Colonic mucosa (tissue), 4 donors: ENCODE measurements at regions not wholly inside any gene's neighbourhood (a gene's known extent, or its start where the extent isn't known, plus 50 kb on each side); places are given as distances from the start of the nearest gene placed in this dataset.

Experiments
- DNase-seq: peaks from one replicate; pipeline ENCODE4 v3.0.0-alpha.2; 2020
- H3K27ac ChIP-seq: fragments of 200-600 bp; one replicate; pipeline ENCODE4 v1.8.0; 2021
- H3K27me3 ChIP-seq: fragments of 200-600 bp; one replicate; pipeline ENCODE4 v1.8.0; 2021
- H3K36me3 ChIP-seq: fragments of 200-600 bp; one replicate; pipeline ENCODE4 v1.8.0; 2021
- H3K4me1 ChIP-seq: fragments of 200-600 bp; one replicate; pipeline ENCODE4 v1.8.0; 2021; ENCODE audit warnings: mild to moderate bottlenecking
- H3K4me3 ChIP-seq: fragments of 200-600 bp; one replicate; pipeline ENCODE4 v1.8.0; 2021
- H3K9ac ChIP-seq, 2 donors: one replicate each; pipeline ENCODE4 v1.7.0; 2013; ENCODE audit warnings: control low read depth in 2 of 2, low read depth in 2 of 2, low read length in 2 of 2
- H3K9me3 ChIP-seq: fragments of 200-600 bp; one replicate; pipeline ENCODE4 v1.8.0; 2021
- CTCF ChIP-seq: fragments of 200-600 bp; IDR thresholded peaks from one replicate; pipeline ENCODE4 v1.8.0; 2022; ENCODE audit warnings: antibody characterized with exemption, mild to moderate bottlenecking
- intact Hi-C: fragments of 100-400 bp; cut with DNase I; formaldehyde crosslinking; loops from one replicate; pipeline ENCODE4 v1.14.1; 2022
- donor health status: healthy.
- donor health status: DM: no; HTN: no; CAD: no.
- donor health status: DM: no; HTN: no; CAD: no.

- no peaks in the 10 kb centered on the region for H3K9me3 ChIP-seq
- H3K36me3 ChIP-seq: no peaks in the 10 kb centered on the region
- intact Hi-C loops: no loop called here
- H3K4me1 ChIP-seq: no peaks in the 10 kb centered on the region
- no peak for TF ChIP-seq CTCF
- H3K4me3 ChIP-seq: no peak overlapping the region
- no peak overlapping the region for H3K27ac ChIP-seq
- no peak for DNase-seq
- no peak overlapping the region for H3K9ac ChIP-seq
- no peaks in the 10 kb centered on the region for H3K27me3 ChIP-seq
Observed at GRCh38 chr10:45201271-45201670, 114.1 kb downstream of the OR13A1 start.

GRCh38 chr10:45202242-45202641 lies 113.2 kb downstream of the OR13A1 start:
- Histone ChIP-seq H3K9me3 (no peaks in the 10 kb centered on the region), H3K27ac (no peak overlapping the region), H3K4me3 (no peak overlapping the region), H3K27me3 (no peaks in the 10 kb centered on the region), H3K36me3 (no peaks in the 10 kb centered on the region), H3K9ac (no peak overlapping the region), H3K4me1 (no peaks in the 10 kb centered on the region)
- intact Hi-C loops: no loop called here
- TF ChIP-seq CTCF: no peak
- no peak for DNase-seq

- no peak overlapping the region for H3K4me3 ChIP-seq
- no peaks in the 10 kb centered on the region for H3K36me3 ChIP-seq
- no peak for DNase-seq
- H3K27me3 ChIP-seq: no peaks in the 10 kb centered on the region
- no peak for TF ChIP-seq CTCF
- intact Hi-C loops: no loop called here
- H3K4me1 ChIP-seq: no peaks in the 10 kb centered on the region
- no peak overlapping the region for H3K9ac ChIP-seq
- no peaks in the 10 kb centered on the region for H3K9me3 ChIP-seq
- no peak overlapping the region for H3K27ac ChIP-seq
Observed at GRCh38 chr10:45204954-45205775, 110.2 kb downstream of the OR13A1 start.

- H3K27me3 ChIP-seq: no peaks in the 10 kb centered on the region
- no peaks in the 10 kb centered on the region for H3K36me3 ChIP-seq
- DNase-seq: no peak
- H3K27ac ChIP-seq: no peak overlapping the region
- H3K9ac ChIP-seq: no peak overlapping the region
- no peak overlapping the region for H3K4me3 ChIP-seq
- TF ChIP-seq CTCF: no peak
- no peaks in the 10 kb centered on the region for H3K4me1 ChIP-seq
- H3K9me3 ChIP-seq: no peaks in the 10 kb centered on the region
- intact Hi-C loops: no loop called here
Observed at GRCh38 chr10:45209888-45210287, 105.5 kb downstream of the OR13A1 start.

- no peak overlapping the region for H3K9ac ChIP-seq
- TF ChIP-seq CTCF: no peak
- no peak for DNase-seq
- H3K36me3 ChIP-seq: no peaks in the 10 kb centered on the region
- intact Hi-C loops: no loop called here
- H3K27ac ChIP-seq: no peak overlapping the region
- H3K4me3 ChIP-seq: no peak overlapping the region
- no peaks in the 10 kb centered on the region for H3K27me3 ChIP-seq
- H3K9me3 ChIP-seq: no peaks in the 10 kb centered on the region
- H3K4me1 ChIP-seq: no peaks in the 10 kb centered on the region
Observed at GRCh38 chr10:45211576-45211975, 103.8 kb downstream of the OR13A1 start.
